GM13977 (cell line): ENCODE measurements at regions not wholly inside any gene's neighbourhood (a gene's known extent, or its start where the extent isn't known, plus 50 kb on each side); places are given as distances from the start of the nearest gene placed in this dataset.

Experiments used
- DNase-seq: peaks from one replicate; pipeline ENCODE4 v3.0.0; 2012; ENCODE audit warnings: low spot score
- in situ Hi-C: fragments of 300-500 bp; cut with MboI; formaldehyde crosslinking; loops from one replicate; pipeline ENCODE4 v1.12.0; 2022; ENCODE audit warnings: low sequenced_read_pairs, low pct_unique_long_range_greater_than_20kb, mixed read lengths, inconsistent platforms; ENCODE audit not compliant: unreplicated experiment
- TF ChIP-seq, protein P1 (sequence below): IDR thresholded peaks from 2 replicates; pipeline ENCODE4 v1.5.1; 2012; ENCODE audit warnings: mild to moderate bottlenecking, control low read depth; ENCODE audit not compliant: insufficient read depth; ENCODE audit errors: extremely low read depth, missing control alignments

GRCh38 chr2:65583061-65583460 lies 150.7 kb upstream of the SPRED2 start:
- TF ChIP-seq, protein P1, sequence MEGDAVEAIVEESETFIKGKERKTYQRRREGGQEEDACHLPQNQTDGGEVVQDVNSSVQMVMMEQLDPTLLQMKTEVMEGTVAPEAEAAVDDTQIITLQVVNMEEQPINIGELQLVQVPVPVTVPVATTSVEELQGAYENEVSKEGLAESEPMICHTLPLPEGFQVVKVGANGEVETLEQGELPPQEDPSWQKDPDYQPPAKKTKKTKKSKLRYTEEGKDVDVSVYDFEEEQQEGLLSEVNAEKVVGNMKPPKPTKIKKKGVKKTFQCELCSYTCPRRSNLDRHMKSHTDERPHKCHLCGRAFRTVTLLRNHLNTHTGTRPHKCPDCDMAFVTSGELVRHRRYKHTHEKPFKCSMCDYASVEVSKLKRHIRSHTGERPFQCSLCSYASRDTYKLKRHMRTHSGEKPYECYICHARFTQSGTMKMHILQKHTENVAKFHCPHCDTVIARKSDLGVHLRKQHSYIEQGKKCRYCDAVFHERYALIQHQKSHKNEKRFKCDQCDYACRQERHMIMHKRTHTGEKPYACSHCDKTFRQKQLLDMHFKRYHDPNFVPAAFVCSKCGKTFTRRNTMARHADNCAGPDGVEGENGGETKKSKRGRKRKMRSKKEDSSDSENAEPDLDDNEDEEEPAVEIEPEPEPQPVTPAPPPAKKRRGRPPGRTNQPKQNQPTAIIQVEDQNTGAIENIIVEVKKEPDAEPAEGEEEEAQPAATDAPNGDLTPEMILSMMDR, result no peak
- no peak for DNase-seq
- in situ Hi-C loops, result no loop called here

- TF ChIP-seq, protein P1, result no peak
- no peak for DNase-seq
- in situ Hi-C loops, result no loop called here
Measured at GRCh38 chr2:65582364-65582763, 150.0 kb upstream of the SPRED2 start.

- in situ Hi-C loops, result no loop called here
- no peak for DNase-seq
- TF ChIP-seq, protein P1, result no peak
Measured at GRCh38 chr2:65580824-65581223, 148.4 kb upstream of the SPRED2 start.

DNA sequence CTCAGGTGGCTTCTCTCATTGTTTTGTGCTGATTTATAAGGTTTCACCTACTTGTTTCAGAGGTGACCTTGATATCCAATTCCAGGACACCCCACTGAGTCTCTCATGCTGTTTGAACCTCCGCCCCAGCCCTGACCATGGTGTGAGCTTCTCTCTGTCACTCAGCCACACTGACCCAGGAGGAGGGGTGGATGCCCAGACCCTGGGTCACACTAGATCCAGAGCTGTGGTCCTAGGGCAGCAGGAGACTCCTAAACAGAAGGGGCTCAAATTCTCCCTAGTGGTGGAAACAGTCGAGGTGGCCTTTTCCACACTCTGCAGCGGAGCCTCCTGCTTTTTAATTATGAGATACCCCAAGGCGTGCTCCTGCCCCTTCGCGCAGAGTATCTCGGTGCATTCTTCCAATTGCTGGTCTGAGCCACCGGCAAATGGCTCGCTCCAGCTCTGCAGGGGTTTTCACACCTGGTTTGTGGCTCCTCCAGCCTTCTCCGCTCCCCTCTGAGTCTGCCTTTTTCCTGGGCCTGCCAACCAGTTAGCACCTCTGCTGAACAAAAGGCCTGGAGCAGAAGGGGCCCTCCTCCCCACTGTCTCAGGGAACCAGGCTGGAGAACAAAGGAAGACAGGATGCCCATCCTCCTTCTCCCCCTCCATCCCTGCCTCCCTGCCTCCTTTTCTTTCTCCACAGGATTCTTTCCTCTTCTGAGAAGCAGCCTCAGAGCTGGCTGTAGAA lies 147.3 kb upstream of the SPRED2 start:
- in situ Hi-C loops, result no loop called here
- TF ChIP-seq, protein P1, result no peak
- no peak for DNase-seq

GRCh38 chr2:65577654-65578053 lies 145.3 kb upstream of the SPRED2 start:
- DNase-seq, result no peak
- in situ Hi-C loops, result no loop called here
- TF ChIP-seq, protein P1, result no peak

DNA sequence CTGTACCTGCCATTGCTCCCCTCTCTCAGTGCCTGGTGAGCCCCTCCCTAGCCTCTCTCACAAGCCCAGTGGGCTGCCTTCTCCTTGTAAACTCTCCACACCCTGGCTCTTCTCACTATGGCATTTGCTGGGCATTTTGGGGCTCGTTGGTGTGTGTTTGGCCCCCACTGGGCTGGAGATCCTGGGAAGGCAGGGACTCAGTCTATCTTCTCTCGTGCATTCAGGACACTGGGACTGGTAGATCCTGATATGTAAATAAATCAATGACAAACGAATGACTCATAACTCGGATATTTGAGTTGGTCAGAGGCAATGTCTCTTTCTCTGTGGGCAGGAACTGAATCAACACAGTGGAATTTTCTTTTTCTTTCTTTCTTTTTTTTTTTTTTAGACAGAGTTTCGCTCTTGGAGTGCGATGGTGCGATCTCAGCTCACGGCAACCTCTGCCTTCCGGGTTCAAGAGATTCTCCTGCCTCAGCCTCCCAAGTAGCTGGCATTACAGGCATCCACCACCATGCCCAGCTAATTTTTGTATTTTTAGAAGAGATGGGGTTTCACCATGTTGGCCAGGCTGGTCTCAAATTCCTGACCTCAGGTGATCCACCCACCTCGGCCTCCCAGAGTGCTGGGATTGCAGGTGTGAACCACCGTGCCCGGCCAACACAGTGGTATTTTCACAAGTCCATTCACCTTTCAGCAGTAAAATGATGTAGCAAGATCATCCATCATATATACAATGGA lies 144.6 kb upstream of the SPRED2 start:
- TF ChIP-seq, protein P1, result no peak
- in situ Hi-C loops, result no loop called here
- DNase-seq, result no peak
